ENCODE measurements at regions not wholly inside any gene's neighbourhood (a gene's known extent, or its start where the extent isn't known, plus 50 kb on each side); places are given as distances from the start of the nearest gene placed in this dataset.

GRCh38 chr4:124432500-124432899, 280.0 kb downstream of the ANKRD50 start:
- Histone ChIP-seq H3K36me3 (no peaks in the 10 kb centered on the region), H3K4me1 (peaks cover 0 to 14% (median 5%) of the 10 kb centered on the region in 4 donors), H3K27me3 (no peaks in the 10 kb centered on the region), H3K4me3 (no peak overlapping the region), H3K9me3 (no peaks in the 10 kb centered on the region), H3K27ac (no peak overlapping the region)
- TF ChIP-seq CTCF (IDR thresholded peaks at IDR 0.05) (no peak), POLR2A (IDR thresholded peaks at IDR 0.05) (no peak)
- intact Hi-C loops (cut with DNase I) = no loop called here
- ATAC-seq = peak in 1 of 4 donors; percentile 11
- no peak for DNase-seq
- WGBS (ENCODE audit: insufficient coverage, low coverage, low lambda C conversion rate, missing lambda C conversion rate) = 71% methylated on average over 4 of the region's 4 CpGs

- TF ChIP-seq POLR2A (IDR thresholded peaks at IDR 0.05) (no peak), CTCF (IDR thresholded peaks at IDR 0.05) (no peak)
- DNase-seq (no peak), ATAC-seq (no peak)
- intact Hi-C loops (cut with DNase I) = no loop called here
- no peaks in the 10 kb centered on the region for H3K27me3 ChIP-seq
- H3K36me3 ChIP-seq = no peaks in the 10 kb centered on the region
- H3K4me1 ChIP-seq = peaks cover 0 to 12% (median 3%) of the 10 kb centered on the region in 4 donors
- WGBS (ENCODE audit: insufficient coverage, low coverage, low lambda C conversion rate, missing lambda C conversion rate) = 80% methylated on average over 3 of the region's 3 CpGs
- H3K4me3 ChIP-seq = no peak overlapping the region
- no peaks in the 10 kb centered on the region for H3K9me3 ChIP-seq
- no peak overlapping the region for H3K27ac ChIP-seq
Measured at GRCh38 chr4:124433044-124433443, 279.5 kb downstream of the ANKRD50 start.

GRCh38 chr4:124433500-124433899, 279.0 kb downstream of the ANKRD50 start:
- no peaks in the 10 kb centered on the region for H3K9me3 ChIP-seq
- DNase-seq (no peak), ATAC-seq (no peak)
- H3K36me3 ChIP-seq = no peaks in the 10 kb centered on the region
- H3K4me1 ChIP-seq = peaks cover 0 to 8% (median 3%) of the 10 kb centered on the region in 4 donors
- no peak overlapping the region for H3K4me3 ChIP-seq
- TF ChIP-seq POLR2A (IDR thresholded peaks at IDR 0.05) (no peak), CTCF (IDR thresholded peaks at IDR 0.05) (no peak)
- H3K27me3 ChIP-seq = no peaks in the 10 kb centered on the region
- WGBS (ENCODE audit: insufficient coverage, low coverage, low lambda C conversion rate, missing lambda C conversion rate) = 81% methylated on average over 7 of the region's 8 CpGs
- no peak overlapping the region for H3K27ac ChIP-seq
- intact Hi-C loops (cut with DNase I) = no loop called here

GRCh38 chr4:124435274-124435950, 277.1 kb downstream of the ANKRD50 start:
- H3K4me1 ChIP-seq = no peaks in the 10 kb centered on the region
- no peak for TF ChIP-seq CTCF (IDR thresholded peaks at IDR 0.05)
- TF ChIP-seq POLR2A (IDR thresholded peaks at IDR 0.05) = no peak
- no peaks in the 10 kb centered on the region for H3K36me3 ChIP-seq
- no peak for ATAC-seq
- no peaks in the 10 kb centered on the region for H3K9me3 ChIP-seq
- no peak overlapping the region for H3K4me3 ChIP-seq
- whole genome bisulfite sequencing (ENCODE audit: insufficient coverage, low coverage, low lambda C conversion rate, missing lambda C conversion rate) = 47% methylated on average over 2 of the region's 2 CpGs
- no peaks in the 10 kb centered on the region for H3K27me3 ChIP-seq
- intact Hi-C loops (cut with DNase I) = no loop called here
- no peak for DNase-seq
- no peak overlapping the region for H3K27ac ChIP-seq
